ENCODE measurements at regions not wholly inside any gene's neighbourhood (a gene's known extent, or its start where the extent isn't known, plus 50 kb on each side); places are given as distances from the start of the nearest gene placed in this dataset.

- 86% methylated on average over 12 of the region's 12 CpGs for WGBS
- no peaks in the 10 kb centered on the region for H3K27me3 ChIP-seq (ENCODE audit: control insufficient read depth in 4 of 4, insufficient read depth in 4 of 4, low read length in 3 of 4)
- H3K36me3 ChIP-seq (ENCODE audit: control insufficient read depth in 4 of 4, insufficient read depth in 3 of 4, low read depth in 1 of 4, low read length in 3 of 4) = no peaks in the 10 kb centered on the region
- TF ChIP-seq ATF3 (IDR thresholded peaks at IDR 0.05) = no peak
- TF ChIP-seq RAD21 (IDR thresholded peaks at IDR 0.05) = no peak
- TF ChIP-seq CTCF (IDR thresholded peaks at IDR 0.05; ENCODE audit: low read depth, low read length, missing input control) = no peak
- TF ChIP-seq EGR1 (IDR thresholded peaks at IDR 0.05; ENCODE audit: low read depth in 2 of 2) = no peak
- TF ChIP-seq HNF4A (conservative IDR thresholded peaks at IDR 0.05) = no peak
- no peak for TF ChIP-seq REST (IDR thresholded peaks at IDR 0.05)
- no peak for TF ChIP-seq GABPA (IDR thresholded peaks at IDR 0.05 in 1 of 2, conservative IDR thresholded peaks at IDR 0.05 in 1 of 2)
- TF ChIP-seq HNF4G (IDR thresholded peaks at IDR 0.05) = no peak
- no peak for TF ChIP-seq JUND (IDR thresholded peaks at IDR 0.05)
- TF ChIP-seq NR2F2 (IDR thresholded peaks at IDR 0.05) = no peak
- no peak for TF ChIP-seq YY1 (IDR thresholded peaks at IDR 0.05)
- no peak for TF ChIP-seq MAX (IDR thresholded peaks at IDR 0.05)
- TF ChIP-seq FOXA1 (IDR thresholded peaks at IDR 0.05) = no peak
- no peak overlapping the region for H3K27ac ChIP-seq (ENCODE audit: low read depth in 1 of 2, low read length in 2 of 2)
- no peak overlapping the region for H3K4me3 ChIP-seq (ENCODE audit: low read depth in 1 of 3, low read length in 3 of 3)
- no peaks in the 10 kb centered on the region for H3K9me3 ChIP-seq (ENCODE audit: control insufficient read depth in 4 of 4, low read length in 3 of 4)
- no peak overlapping the region for H3K9ac ChIP-seq (ENCODE audit: low read depth in 1 of 2, low read length in 2 of 2)
- H3K4me1 ChIP-seq (ENCODE audit: control insufficient read depth in 4 of 4, insufficient read depth in 4 of 4, low read length in 3 of 4) = no peaks in the 10 kb centered on the region
- DNase-seq (ENCODE audit: low spot score) = peak; percentile 12
Observed at GRCh38 chr1:30413606-30414005, 309.8 kb downstream of the MATN1 start.

GRCh38 chr1:30413111-30413440 is 310.3 kb downstream of the MATN1 start:
- Histone ChIP-seq H3K9ac (ENCODE audit: low read depth in 1 of 2, low read length in 2 of 2) (no peak overlapping the region), H3K4me1 (ENCODE audit: control insufficient read depth in 4 of 4, insufficient read depth in 4 of 4, low read length in 3 of 4) (no peaks in the 10 kb centered on the region), H3K4me3 (ENCODE audit: low read depth in 1 of 3, low read length in 3 of 3) (no peak overlapping the region), H3K36me3 (ENCODE audit: control insufficient read depth in 4 of 4, insufficient read depth in 3 of 4, low read depth in 1 of 4, low read length in 3 of 4) (no peaks in the 10 kb centered on the region), H3K27me3 (ENCODE audit: control insufficient read depth in 4 of 4, insufficient read depth in 4 of 4, low read length in 3 of 4) (peaks cover 0 to 2% (median 0%) of the 10 kb centered on the region in 4 donors), H3K27ac (ENCODE audit: low read depth in 1 of 2, low read length in 2 of 2) (no peak overlapping the region), H3K9me3 (ENCODE audit: control insufficient read depth in 4 of 4, low read length in 3 of 4) (no peaks in the 10 kb centered on the region)
- DNase-seq (ENCODE audit: low spot score) = peak; percentile 5
- 63% methylated on average over 8 of the region's 8 CpGs for WGBS
- no peak for TF ChIP-seq HNF4G (IDR thresholded peaks at IDR 0.05)
- TF ChIP-seq EGR1 (IDR thresholded peaks at IDR 0.05; ENCODE audit: low read depth in 2 of 2) = no peak
- TF ChIP-seq REST (IDR thresholded peaks at IDR 0.05) = no peak
- TF ChIP-seq YY1 (IDR thresholded peaks at IDR 0.05) = no peak
- TF ChIP-seq GABPA (IDR thresholded peaks at IDR 0.05 in 1 of 2, conservative IDR thresholded peaks at IDR 0.05 in 1 of 2) = no peak
- no peak for TF ChIP-seq TAF1 (conservative IDR thresholded peaks at IDR 0.05)
- no peak for TF ChIP-seq ZBTB33 (IDR thresholded peaks at IDR 0.05)
- no peak for TF ChIP-seq HNF4A (conservative IDR thresholded peaks at IDR 0.05)
- TF ChIP-seq RXRA (IDR thresholded peaks at IDR 0.05) = no peak
- TF ChIP-seq FOXA1 (IDR thresholded peaks at IDR 0.05) = no peak
- no peak for TF ChIP-seq ATF3 (IDR thresholded peaks at IDR 0.05)
- TF ChIP-seq RAD21 (IDR thresholded peaks at IDR 0.05) = no peak
- no peak for TF ChIP-seq JUND (IDR thresholded peaks at IDR 0.05)
- no peak for TF ChIP-seq FOXA2 (IDR thresholded peaks at IDR 0.05)
- TF ChIP-seq MAX (IDR thresholded peaks at IDR 0.05) = no peak
